GM19328 (cell line): ENCODE measurements at regions not wholly inside any gene's neighbourhood (a gene's known extent, or its start where the extent isn't known, plus 50 kb on each side); places are given as distances from the start of the nearest gene placed in this dataset.

Source experiments
- ATAC-seq: cut with Tn5 transposase; IDR thresholded peaks from one replicate; pipeline ENCODE4 v1.9.1; 2021; ENCODE audit warnings: mild to moderate bottlenecking, moderate library complexity; ENCODE audit not compliant: unreplicated experiment

- ATAC-seq = no peak
Observed at GRCh38 chr2:129769185-129769991, 210.1 kb upstream of the RAB6C start.

GRCh38 chr2:129771418-129772189, 207.9 kb upstream of the RAB6C start:
- ATAC-seq = no peak

GRCh38 chr2:129772190-129772579, 207.3 kb upstream of the RAB6C start:
- no peak for ATAC-seq

GRCh38 chr2:129775952-129776653, 203.4 kb upstream of the RAB6C start:
- ATAC-seq = no peak

GRCh38 chr2:129777146-129777545, 202.3 kb upstream of the RAB6C start:
- ATAC-seq = no peak

- ATAC-seq = no peak
Observed at GRCh38 chr2:129777762-129778583, 201.5 kb upstream of the RAB6C start.

- ATAC-seq = no peak
Observed at GRCh38 chr2:129778584-129778877, 200.9 kb upstream of the RAB6C start.

- ATAC-seq = no peak
Observed at GRCh38 chr2:129779783-129780182, 199.7 kb upstream of the RAB6C start.

GRCh38 chr2:129780316-129781270, 198.9 kb upstream of the RAB6C start:
- no peak for ATAC-seq

- no peak for ATAC-seq
Observed at GRCh38 chr2:129781749-129782632, 197.5 kb upstream of the RAB6C start.

- ATAC-seq = no peak
Observed at GRCh38 chr2:129782633-129782990, 196.9 kb upstream of the RAB6C start.

- no peak for ATAC-seq
Observed at GRCh38 chr2:129784486-129784885, 195.0 kb upstream of the RAB6C start.

GRCh38 chr2:129791712-129792111, 187.8 kb upstream of the RAB6C start:
- no peak for ATAC-seq

- ATAC-seq = no peak
Observed at GRCh38 chr2:129793431-129793902, 186.0 kb upstream of the RAB6C start.

- ATAC-seq = no peak
Observed at GRCh38 chr2:129794116-129794515, 185.3 kb upstream of the RAB6C start.

GRCh38 chr2:129794540-129794939, 184.9 kb upstream of the RAB6C start:
- no peak for ATAC-seq

GRCh38 chr2:129796225-129796624, 183.2 kb upstream of the RAB6C start:
- ATAC-seq = no peak

GRCh38 chr2:129796801-129797488, 182.5 kb upstream of the RAB6C start:
- no peak for ATAC-seq
